ENCODE measurements at regions not wholly inside any gene's neighbourhood (a gene's known extent, or its start where the extent isn't known, plus 50 kb on each side); places are given as distances from the start of the nearest gene placed in this dataset.

DNA sequence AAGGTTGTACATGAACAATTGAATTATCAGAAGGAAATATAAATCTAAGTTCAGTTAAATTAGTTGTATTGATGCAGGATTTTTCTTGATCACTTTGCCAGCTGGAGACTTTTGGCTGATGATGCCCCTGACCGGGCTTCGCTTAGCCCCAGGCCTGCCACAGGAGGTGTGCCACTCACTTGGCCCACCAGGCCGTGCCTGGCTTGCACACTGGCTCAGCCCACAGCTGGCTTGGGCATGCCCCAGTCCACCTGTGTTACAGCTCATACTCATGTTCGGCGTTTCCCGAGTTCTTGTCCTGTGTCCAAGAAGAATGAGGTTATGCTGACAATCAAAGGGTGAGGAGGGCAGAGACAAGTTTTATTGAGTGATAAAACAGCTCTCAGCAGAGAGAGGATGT is 773.9 kb upstream of the FANCL start:
- DNase-seq (ENCODE audit: low read depth in 2 of 3, low spot score in 2 of 3), result no peak

GRCh38 chr2:59012971-59013370 is 771.8 kb upstream of the FANCL start:
- DNase-seq (ENCODE audit: low read depth in 2 of 3, low spot score in 2 of 3), result no peak

DNA sequence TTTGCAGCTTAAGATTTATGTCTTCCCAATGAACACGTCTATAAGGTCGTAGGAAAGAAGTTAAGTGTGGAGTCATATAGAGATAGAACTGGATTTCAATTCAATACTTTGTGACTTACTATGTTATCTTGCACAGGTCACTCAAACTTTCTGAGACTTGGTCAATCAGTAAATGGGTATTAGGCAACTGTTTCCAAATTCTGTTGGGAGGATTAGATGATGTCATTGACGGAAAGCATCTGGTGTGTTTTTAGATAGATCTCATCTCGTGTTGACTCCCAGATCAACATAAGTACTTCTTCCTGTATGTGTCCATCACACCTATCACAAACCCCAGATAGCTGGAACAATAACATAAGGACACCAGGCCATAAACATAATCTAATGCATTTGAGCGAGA is 771.1 kb upstream of the FANCL start:
- DNase-seq (ENCODE audit: low read depth in 2 of 3, low spot score in 2 of 3), result no peak

- DNase-seq (ENCODE audit: low read depth in 2 of 3, low spot score in 2 of 3), result no peak
These were observed 767.8 kb upstream of the FANCL start for GRCh38 chr2:59008950-59009349.

DNA sequence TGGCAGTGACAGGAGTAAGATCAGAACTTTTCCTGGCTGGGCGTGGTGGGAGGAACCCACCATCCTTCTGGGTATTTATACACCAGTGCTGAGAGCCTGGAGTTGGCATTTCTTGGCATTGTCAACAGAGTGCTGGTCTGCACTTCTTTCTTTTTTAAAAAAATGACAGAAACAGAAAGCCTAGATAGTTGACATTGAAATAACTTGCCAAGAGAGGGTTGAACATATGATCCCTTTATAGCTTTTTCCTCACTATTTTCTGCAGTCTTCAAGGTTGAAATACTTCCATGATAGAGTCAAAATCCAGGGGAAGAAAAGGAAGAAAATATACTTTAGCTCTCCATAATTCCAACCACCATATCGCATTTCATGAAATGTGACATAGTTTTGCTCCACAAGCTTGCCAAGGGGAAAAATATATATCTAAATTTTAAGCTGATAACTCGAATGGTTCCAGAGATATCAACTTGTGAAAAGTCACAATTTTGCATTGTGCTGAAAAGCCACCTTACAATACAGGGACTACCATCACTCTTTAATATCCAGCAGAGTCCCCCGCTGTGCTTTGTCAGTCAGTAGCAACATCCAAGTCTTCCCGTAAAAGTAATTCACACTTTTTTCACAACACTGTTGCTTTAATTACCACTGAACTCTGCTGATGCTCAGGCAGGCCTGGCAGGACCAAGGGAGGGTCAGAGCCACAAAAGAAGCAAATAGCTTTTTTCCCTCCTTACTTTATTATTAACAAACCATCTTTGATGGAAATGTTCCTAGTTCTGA is 764.9 kb upstream of the FANCL start:
- no peak for DNase-seq (ENCODE audit: low read depth in 2 of 3, low spot score in 2 of 3)

DNA sequence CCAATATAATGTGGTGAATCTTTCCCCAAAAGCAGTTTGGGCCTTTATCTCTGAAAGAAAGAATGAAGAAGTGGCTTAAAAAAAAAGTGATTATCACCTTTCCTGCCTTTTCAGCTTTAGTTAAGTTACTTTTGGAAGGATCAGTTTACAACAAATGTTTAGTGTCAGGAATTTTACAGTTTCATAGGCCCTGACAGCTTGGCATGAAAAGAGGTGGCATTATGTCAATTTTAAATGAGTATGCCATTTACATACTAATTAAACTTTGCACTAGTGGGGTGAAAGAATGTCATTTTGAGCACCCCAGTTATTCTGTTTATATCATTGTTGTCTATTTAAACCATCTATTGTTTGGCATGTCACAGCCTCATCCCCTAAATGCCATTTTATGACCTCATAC is 763.5 kb upstream of the FANCL start:
- DNase-seq (ENCODE audit: low read depth in 2 of 3, low spot score in 2 of 3), result no peak

DNA sequence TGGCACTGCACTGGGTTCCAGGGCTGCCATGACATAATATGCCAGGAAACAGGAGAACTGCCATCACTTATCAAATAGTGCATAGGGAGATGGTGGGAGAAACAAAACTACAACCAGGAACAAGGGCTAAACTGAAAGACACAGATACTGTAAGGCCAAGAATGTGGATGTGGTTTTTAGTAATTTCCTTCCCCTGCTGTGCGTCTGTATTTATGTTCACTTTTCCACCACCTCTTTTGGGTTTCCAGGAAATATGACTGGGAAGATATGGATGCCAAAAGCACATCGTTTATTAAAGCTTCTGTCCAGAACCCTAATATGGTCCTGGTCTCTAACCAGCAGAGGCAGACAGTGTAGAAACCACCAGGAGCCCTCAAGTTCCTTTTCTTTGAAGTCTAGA is 759.7 kb upstream of the FANCL start:
- no peak for DNase-seq (ENCODE audit: low read depth in 2 of 3, low spot score in 2 of 3)

DNA sequence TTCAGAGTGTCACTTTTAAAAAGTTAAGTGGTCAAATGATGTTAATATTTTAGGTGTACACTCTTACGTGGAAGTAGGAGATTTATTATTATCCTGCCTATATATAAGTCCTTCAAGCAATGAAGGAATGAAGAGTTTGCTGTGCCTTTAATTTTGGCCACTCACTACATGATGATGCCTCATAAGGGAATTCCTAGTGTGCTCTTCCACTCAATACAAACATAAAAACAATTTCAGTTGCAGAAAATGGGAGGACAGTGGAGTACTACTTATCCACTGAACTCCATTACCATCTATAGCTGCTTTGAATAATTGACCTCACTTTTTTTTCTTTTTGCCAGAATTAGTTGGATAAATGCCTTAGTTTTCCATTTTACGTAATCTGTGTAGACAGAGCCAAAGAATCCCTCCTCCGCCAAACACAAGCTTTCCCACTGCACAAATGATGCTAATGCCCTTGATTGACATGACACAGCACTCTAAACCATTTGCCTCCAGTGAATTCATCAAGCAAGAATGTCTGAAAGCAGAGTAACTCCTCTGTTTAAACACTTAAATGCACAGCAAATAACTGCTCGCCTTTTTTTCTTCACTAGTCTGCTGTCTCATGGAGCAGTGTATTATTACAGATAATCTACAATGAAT is 751.1 kb upstream of the FANCL start:
- no peak for DNase-seq (ENCODE audit: low read depth in 2 of 3, low spot score in 2 of 3)

DNA sequence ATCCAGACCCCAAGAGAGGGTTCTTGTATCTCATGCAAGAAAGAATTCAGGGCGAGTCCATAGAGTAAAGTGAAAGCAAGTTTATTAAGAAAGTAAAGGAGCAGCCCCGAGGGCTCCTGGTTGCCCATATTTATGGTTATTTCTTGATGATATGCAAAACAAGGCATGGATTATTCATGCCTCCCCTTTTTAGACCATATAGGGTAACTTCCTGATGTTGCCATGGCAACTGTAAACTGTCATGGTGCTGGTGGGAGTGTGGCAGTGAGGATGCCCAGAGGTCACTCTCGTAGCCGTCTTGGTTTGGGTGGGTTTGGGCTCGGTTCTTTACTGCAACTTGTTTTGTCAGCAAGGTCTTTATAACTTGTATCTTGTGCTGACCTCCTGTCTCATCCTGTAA is 750.2 kb upstream of the FANCL start:
- no peak for DNase-seq (ENCODE audit: low read depth in 2 of 3, low spot score in 2 of 3)

DNA sequence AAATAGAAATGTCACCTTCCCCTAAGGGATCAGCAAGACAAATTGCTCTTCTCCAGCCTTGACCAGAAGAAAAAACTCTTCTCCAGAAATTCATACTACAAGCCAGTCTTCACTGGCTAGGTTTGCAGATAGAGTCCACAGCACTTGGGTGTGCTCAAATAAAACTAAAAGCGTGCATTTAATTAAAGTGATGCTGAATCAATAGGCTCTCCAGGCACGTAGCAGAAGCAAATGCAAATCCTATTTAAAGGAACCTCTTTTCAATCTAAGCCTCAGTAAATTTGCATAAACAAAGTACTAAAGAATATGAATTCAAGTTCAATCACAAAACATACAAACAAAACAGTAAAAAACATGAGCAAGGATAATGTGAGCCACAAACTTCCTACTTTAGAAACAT is 744.4 kb upstream of the FANCL start:
- DNase-seq (ENCODE audit: low read depth in 2 of 3, low spot score in 2 of 3), result no peak

DNA sequence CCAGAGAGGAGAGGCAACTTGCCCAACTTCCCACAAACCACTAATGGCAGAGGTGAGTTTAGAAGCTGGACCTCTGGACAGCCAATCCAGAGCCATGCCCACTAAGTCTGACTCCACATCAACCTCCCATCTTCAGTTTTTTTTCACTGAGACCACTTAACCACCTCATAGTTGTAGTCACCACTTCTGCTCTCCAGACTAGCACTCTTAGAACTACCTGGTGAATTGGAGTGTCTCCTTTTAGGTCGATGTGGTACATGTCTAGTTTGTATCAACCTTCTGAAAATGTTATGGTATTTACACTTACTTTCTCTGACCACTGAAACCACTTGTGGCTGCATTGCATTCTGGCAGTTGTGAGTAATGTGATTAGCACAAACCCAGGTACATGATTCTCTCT is 743.6 kb upstream of the FANCL start:
- no peak for DNase-seq (ENCODE audit: low read depth in 2 of 3, low spot score in 2 of 3)

DNA sequence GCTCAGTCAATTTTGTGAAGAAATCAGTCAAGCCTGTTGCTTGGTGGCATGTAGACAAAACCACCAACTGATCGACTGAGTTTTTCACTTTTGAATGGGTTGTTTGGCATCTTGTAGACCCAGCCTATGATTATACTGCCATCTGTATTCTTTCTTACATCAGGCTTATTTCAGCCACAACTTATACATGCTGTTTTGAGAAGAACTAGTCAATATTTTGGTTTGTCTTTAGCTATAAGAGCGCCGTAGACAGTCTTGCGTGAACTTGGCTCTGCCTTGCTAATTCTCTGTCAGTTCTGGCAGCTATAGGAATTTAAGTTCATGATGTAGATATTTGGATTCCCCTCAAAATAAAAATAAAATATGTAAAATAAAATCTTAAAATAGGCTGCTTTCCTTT is 742.0 kb upstream of the FANCL start:
- no peak for DNase-seq (ENCODE audit: low read depth in 2 of 3, low spot score in 2 of 3)

DNA sequence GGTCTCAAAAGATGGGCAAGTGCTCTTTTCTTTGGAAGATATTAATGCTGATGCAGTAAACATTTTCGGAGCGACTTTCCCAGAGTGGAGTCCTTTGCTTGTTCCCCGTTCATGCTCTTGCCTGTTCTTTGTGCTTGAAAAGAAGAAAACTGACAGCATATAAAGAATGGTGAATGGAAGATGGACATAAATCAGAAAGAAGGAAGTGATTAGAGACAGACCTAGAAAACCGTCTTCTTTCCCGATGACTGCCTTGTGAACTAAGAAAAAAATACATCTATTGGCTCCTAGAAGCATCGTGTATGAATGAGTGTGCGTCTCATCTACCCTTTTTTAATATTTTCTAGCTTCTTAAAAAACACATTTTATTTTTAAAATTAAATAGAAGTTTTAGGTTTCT is 740.1 kb upstream of the FANCL start:
- DNase-seq (ENCODE audit: low read depth in 2 of 3, low spot score in 2 of 3), result no peak

GRCh38 chr2:58976375-58977071 is 735.4 kb upstream of the FANCL start:
- DNase-seq (ENCODE audit: low read depth in 2 of 3, low spot score in 2 of 3), result no peak

- no peak for DNase-seq (ENCODE audit: low read depth in 2 of 3, low spot score in 2 of 3)
These were observed 733.8 kb upstream of the FANCL start for GRCh38 chr2:58974881-58975280.

DNA sequence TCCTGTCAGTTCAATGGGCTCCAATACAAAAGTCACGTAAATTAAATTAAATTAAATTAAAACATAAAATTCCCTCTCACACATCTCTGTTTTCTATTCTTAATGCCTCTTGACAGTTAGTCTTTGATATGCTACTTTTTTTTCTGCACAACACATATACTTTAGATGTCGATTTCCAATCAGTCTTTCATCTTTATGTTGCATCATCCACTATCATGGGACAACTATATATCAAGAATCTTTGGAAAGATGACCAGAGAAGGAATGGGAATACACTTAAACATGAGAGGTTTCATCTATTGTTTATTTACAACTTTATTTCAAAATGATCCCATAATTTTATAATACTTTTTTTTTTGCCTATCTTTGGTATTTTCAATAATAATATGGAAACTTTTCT is 733.3 kb upstream of the FANCL start:
- DNase-seq (ENCODE audit: low read depth in 2 of 3, low spot score in 2 of 3), result no peak

GRCh38 chr2:58973811-58974281 is 732.7 kb upstream of the FANCL start:
- DNase-seq (ENCODE audit: low read depth in 2 of 3, low spot score in 2 of 3), result no peak

GRCh38 chr2:58972737-58973136 is 731.6 kb upstream of the FANCL start:
- no peak for DNase-seq (ENCODE audit: low read depth in 2 of 3, low spot score in 2 of 3)

GRCh38 chr2:58971511-58972360 is 730.6 kb upstream of the FANCL start:
- DNase-seq (ENCODE audit: low read depth in 2 of 3, low spot score in 2 of 3), result no peak

- no peak for DNase-seq (ENCODE audit: low read depth in 2 of 3, low spot score in 2 of 3)
These were observed 729.2 kb upstream of the FANCL start for GRCh38 chr2:58970365-58970764.

- DNase-seq (ENCODE audit: low read depth in 2 of 3, low spot score in 2 of 3), result no peak
These were observed 727.8 kb upstream of the FANCL start for GRCh38 chr2:58968885-58969284.
